ENCODE measurements at regions not wholly inside any gene's neighbourhood (a gene's known extent, or its start where the extent isn't known, plus 50 kb on each side); places are given as distances from the start of the nearest gene placed in this dataset.

DNA sequence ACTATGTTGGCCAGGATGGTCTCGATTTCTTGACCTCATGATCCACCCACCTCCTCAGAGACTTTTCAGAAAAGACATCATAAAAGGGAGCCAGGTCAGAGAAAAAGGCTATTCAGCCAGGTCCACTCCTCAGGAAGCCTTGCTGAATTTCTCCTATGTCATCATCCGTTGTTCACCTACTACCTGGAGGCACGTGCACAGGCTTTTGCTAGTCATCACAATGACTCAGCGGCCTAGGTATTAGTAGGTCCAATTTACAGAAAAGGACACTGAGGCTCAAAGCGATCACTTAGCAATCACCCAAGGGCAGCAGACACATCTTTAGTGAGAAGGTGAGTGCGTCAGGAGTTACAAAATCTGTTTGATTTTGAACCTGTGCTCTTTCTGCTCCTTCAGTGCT is 72.3 kb upstream of the RAD23B start:
- POLR2A ChIA-PET: no interaction called here
- CTCF ChIA-PET: interaction anchor here (0.8 to 1.2 kb wide), 2 partner anchors 39 to 131 kb away, joined by 3 read pairs; no protein-coding TSS in a partner anchor
- H3K4me3 ChIP-seq (ENCODE audit: low read depth, low read length): no peak overlapping the region
- DNase-seq (ENCODE audit: low read depth, low spot score): no peak
- TF ChIP-seq, protein P1, sequence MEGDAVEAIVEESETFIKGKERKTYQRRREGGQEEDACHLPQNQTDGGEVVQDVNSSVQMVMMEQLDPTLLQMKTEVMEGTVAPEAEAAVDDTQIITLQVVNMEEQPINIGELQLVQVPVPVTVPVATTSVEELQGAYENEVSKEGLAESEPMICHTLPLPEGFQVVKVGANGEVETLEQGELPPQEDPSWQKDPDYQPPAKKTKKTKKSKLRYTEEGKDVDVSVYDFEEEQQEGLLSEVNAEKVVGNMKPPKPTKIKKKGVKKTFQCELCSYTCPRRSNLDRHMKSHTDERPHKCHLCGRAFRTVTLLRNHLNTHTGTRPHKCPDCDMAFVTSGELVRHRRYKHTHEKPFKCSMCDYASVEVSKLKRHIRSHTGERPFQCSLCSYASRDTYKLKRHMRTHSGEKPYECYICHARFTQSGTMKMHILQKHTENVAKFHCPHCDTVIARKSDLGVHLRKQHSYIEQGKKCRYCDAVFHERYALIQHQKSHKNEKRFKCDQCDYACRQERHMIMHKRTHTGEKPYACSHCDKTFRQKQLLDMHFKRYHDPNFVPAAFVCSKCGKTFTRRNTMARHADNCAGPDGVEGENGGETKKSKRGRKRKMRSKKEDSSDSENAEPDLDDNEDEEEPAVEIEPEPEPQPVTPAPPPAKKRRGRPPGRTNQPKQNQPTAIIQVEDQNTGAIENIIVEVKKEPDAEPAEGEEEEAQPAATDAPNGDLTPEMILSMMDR (IDR thresholded peaks at IDR 0.05; ENCODE audit: insufficient read depth, low read length, missing control alignments): no peak

DNA sequence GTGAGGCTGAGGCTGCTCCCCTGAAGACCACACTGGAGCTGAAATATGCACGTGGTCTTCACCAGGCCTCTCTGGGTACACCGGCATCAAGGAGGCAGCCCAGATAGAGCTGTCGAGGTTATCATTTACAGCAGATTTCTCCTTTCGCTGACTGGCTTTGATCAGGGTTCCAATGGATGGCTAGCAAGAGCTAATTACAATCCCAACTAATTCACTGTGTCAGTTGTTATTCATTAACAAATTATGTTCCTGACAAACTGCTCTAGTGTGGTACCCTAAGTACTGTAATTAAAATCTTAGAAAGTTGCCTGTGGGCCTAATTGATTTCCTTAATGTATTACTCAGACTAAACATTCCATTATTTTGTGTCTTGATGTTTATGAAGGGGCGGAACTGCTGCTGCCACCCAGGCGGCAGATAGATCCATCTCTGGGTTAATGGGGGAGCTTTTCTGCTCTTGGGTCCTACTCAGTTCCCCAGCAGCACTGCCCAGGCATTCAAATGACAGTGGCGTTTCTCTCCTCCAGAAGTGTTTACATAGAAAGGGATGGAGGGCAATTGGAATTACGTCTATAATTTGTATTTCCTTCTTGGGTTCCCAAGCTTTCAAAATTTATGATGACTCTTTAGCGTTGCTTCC is 71.7 kb upstream of the RAD23B start:
- H3K4me3 ChIP-seq (ENCODE audit: low read depth, low read length): no peak overlapping the region
- TF ChIP-seq, protein P1 (IDR thresholded peaks at IDR 0.05; ENCODE audit: insufficient read depth, low read length, missing control alignments): no peak
- no peak for DNase-seq (ENCODE audit: low read depth, low spot score)
- ChIA-PET CTCF (interaction anchor here (0.8 to 1.2 kb wide), 2 partner anchors 39 to 130 kb away, joined by 3 read pairs; no protein-coding TSS in a partner anchor), POLR2A (no interaction called here)

DNA sequence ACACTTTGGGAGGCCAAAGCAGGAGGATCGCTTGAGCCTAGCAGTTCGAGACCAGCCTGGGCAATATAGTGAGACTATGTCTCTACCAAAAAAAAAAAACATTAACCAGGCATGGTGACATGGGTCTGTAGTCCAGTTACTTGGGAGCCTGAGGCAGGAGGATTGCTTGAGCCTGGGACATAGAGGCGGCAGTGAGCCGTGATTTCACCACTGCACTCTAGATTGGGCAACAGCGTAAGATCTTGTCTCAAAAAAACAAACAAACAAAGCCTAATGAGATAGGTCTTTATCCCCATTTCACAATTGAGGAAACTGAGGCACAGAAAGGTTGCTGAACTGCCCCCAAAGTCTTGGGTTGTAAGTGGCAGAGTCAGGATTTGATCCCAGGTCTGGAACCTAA is 70.5 kb upstream of the RAD23B start:
- TF ChIP-seq, protein P1 (IDR thresholded peaks at IDR 0.05; ENCODE audit: insufficient read depth, low read length, missing control alignments): no peak
- CTCF ChIA-PET: interaction anchor here (1.1 to 1.8 kb wide), 3 partner anchors 9 to 128 kb away, joined by 3 to 6 read pairs (median 4); no protein-coding TSS in a partner anchor
- DNase-seq (ENCODE audit: low read depth, low spot score): no peak
- POLR2A ChIA-PET: no interaction called here
- H3K4me3 ChIP-seq (ENCODE audit: low read depth, low read length): no peak overlapping the region

DNA sequence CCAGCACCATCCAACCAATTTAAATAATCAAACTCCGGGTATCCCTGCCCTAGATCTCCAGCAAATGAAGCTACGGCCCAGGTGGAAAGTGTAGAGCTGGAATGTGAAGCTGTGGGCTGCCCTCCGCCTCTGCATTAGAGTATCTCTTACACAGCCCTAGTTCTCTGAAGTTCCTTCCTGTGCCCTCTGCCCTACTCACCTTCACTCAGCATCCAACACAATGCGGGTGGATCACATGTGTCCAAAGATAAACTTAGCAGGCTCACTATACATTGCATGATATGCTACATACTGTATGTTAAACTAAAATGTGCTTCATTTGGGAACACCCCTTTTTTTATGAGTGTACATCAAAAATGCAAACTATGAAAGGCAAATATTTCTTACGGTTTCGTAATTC is 70.0 kb upstream of the RAD23B start:
- POLR2A ChIA-PET: no interaction called here
- H3K4me3 ChIP-seq (ENCODE audit: low read depth, low read length): no peak overlapping the region
- DNase-seq (ENCODE audit: low read depth, low spot score): no peak

DNA sequence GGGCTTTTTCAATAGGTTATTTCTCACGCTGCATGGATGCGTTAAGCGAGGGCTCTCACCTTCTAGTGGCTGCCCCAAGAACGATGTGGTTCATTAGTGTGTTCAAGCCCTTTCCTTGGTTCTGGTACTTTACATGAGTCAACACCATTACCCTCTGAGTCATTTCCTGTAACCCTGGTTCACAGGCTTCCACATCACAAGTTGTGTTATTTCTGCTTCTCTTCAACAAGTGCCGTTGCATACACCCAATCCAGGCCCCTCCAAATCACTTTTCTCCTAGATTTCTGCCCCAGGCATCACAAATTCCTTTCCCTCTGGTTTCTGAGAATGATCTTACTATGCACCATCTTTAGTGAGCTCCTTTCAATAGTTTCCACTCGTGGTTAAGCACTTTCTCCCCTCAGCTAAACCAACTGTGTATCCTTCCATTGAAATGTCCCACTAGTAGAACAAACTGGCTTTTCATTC is 69.5 kb upstream of the RAD23B start:
- POLR2A ChIA-PET: no interaction called here
- CTCF ChIA-PET: interaction anchor here (1.1 to 1.8 kb wide), 3 partner anchors 8 to 127 kb away, joined by 3 to 6 read pairs (median 4); no protein-coding TSS in a partner anchor
- no peak overlapping the region for H3K4me3 ChIP-seq (ENCODE audit: low read depth, low read length)
- peak; percentile 94 for DNase-seq (ENCODE audit: low read depth, low spot score)
- TF ChIP-seq, protein P1 (IDR thresholded peaks at IDR 0.05; ENCODE audit: insufficient read depth, low read length, missing control alignments): no peak

More for the DNA sequence above, 70.0 kb upstream of the RAD23B start:
- CTCF ChIA-PET: interaction anchor here (1.1 to 1.8 kb wide), 3 partner anchors 9 to 128 kb away, joined by 3 to 6 read pairs (median 4); no protein-coding TSS in a partner anchor
- TF ChIP-seq, protein P1 (IDR thresholded peaks at IDR 0.05; ENCODE audit: insufficient read depth, low read length, missing control alignments): no peak

DNA sequence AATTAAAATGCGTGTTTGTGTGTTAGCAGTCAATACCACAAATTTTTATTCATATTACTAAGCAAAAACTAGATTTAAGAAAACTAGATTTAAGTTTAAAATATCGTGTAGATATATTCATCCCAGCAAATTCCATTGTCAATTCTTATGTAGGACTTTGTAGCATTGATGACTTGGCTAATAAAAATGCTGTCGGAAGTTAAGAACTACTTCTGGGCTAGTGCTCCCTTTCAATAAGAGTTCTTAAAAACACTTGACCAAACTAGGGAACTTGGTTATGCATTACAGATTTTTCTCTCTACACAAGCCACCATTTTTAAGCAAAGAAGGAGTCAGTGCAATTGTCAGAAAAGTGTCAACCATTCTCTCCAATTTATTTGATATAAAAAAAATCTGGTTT is 68.7 kb upstream of the RAD23B start:
- DNase-seq (ENCODE audit: low read depth, low spot score): no peak
- TF ChIP-seq, protein P1 (IDR thresholded peaks at IDR 0.05; ENCODE audit: insufficient read depth, low read length, missing control alignments): no peak
- no peak overlapping the region for H3K4me3 ChIP-seq (ENCODE audit: low read depth, low read length)
- POLR2A ChIA-PET: no interaction called here
- CTCF ChIA-PET: interaction anchor here (1.4 to 1.8 kb wide), 2 partner anchors 8 to 127 kb away, joined by 4 to 6 read pairs; no protein-coding TSS in a partner anchor
